IPS-NIHi11 (cell line): ENCODE measurements at regions not wholly inside any gene's neighbourhood (a gene's known extent, or its start where the extent isn't known, plus 50 kb on each side); places are given as distances from the start of the nearest gene placed in this dataset.
A peak's percentile ranks its signal among the peaks of the same experiment; 100 is the strongest.

Source experiments
- DNase-seq: peaks from one replicate; pipeline ENCODE4 v3.0.0; 2012; ENCODE audit warnings: mixed read lengths, low spot score

DNA sequence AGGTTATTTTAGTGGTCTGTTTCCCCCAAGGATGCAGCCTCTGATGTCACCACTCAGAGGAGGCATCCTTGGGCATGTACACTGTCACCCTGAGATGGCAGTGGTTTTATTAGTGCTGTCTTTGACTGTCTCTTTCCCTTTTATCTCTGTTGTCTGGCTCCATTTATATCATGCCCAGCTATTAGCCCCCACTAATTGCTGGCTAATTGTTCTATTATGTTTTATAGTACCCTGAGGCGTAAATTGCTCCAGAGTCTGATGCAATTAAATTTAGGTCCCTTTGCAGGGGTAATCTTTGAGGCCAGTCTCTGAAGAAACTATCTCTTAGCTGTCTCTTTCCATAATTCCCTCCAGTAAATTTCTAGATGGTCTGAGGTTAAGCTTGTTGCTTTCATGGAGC lies 301.0 kb upstream of the KLHL29 start:
- no peak for DNase-seq

DNA sequence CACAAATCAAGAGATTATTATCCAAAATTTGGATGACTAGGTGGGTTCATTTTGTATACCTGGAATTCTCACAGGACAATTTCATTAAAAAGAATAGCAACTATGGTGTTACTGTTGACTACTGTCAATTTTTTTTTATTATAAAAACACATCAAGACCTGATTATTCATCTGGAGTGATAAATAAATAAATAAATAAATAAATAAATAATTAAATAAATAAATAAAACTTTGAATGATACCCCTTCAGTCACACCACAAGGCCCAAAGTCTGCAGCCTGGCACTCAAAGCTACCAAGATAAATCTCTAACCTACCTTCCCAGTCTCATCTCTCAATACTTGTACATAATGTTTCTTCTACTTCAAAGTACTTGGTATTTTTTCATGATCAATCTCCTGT lies 294.0 kb upstream of the KLHL29 start:
- no peak for DNase-seq

DNA sequence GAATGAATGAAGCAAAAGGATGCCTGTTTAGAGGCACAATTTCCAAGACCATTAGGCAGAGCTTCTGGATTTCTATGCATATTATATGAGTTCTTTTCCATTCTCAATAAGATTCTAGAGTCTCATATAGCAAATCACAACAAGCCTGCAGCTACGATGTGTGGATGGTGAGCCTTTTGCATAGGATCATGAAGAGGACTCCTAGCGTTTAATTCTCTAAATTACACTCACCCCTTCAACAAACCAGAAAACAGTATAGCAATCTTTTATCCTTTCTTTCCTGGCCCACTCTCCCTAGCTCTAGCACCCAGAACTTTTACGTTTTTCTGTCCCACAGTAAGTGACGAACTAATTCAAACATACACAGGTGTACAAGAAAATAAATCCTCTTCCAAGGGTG lies 293.1 kb upstream of the KLHL29 start:
- DNase-seq, result no peak

GRCh38 chr2:23092831-23093230 lies 292.1 kb upstream of the KLHL29 start:
- DNase-seq, result peak; percentile 74

DNA sequence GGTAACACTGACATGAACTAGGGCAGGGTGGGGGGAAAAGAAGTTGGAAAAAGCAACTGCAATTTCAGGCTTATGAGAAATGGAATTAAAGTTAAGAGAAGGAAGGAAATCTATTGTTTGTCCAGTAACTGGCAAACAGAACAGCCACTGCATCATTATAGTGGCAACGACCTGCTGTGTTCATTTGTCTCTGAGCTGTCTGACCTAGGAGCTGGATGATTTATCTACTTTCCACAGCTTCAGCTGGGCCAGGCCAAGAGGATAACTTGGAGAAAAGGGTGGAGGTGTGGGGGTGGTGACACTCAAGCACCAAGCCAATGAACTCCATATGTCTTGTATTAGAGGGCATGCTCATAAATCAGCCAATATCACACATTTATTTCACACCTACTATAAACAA lies 291.5 kb upstream of the KLHL29 start:
- DNase-seq, result no peak

- no peak for DNase-seq
Observed at GRCh38 chr2:23096906-23097602, 287.9 kb upstream of the KLHL29 start.

DNA sequence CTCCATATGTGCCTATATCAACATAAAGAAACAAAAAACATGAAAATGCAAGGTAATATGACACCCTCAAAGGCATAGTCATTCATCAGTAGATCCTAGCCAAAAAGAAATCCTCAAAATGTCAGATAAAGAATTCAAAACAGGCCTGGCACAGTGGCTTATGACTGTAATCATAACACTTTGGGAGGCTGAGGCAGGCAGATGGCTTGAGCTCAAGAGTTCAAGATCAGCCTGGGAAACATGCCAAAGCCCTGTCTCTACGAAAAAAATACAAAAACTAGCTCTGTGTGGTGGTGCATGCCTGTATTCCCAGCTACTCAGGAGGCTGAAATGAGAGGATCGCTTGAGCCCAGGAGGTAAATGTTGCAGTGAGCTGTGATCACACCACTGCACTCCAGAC lies 284.6 kb upstream of the KLHL29 start:
- DNase-seq, result no peak

- no peak for DNase-seq
Observed at GRCh38 chr2:23106242-23106785, 278.7 kb upstream of the KLHL29 start.

- no peak for DNase-seq
Observed at GRCh38 chr2:23107327-23107941, 277.5 kb upstream of the KLHL29 start.

DNA sequence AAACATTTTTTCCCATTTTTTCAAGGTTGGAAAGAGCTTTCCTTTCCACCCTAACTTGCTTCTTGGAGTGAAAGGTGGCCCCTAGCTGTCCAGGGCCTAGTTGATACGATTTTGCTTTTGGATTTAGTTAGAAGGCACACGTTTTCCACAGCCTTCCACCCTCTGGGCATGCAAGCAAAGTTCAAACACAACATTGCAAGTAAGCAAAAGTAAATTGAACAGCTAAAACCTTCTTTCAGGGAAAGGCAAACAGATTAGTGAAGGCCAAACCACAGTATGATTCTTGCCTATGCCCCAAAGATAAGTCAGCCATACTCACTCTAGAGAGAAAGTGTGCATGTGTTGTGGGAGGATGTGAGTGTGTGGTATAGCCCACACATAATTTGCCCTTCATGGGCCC lies 273.7 kb upstream of the KLHL29 start:
- no peak for DNase-seq

- no peak for DNase-seq
Observed at GRCh38 chr2:23112517-23112916, 272.5 kb upstream of the KLHL29 start.

GRCh38 chr2:23114299-23114698 lies 270.7 kb upstream of the KLHL29 start:
- no peak for DNase-seq

GRCh38 chr2:23118313-23118712 lies 266.7 kb upstream of the KLHL29 start:
- DNase-seq, result no peak

DNA sequence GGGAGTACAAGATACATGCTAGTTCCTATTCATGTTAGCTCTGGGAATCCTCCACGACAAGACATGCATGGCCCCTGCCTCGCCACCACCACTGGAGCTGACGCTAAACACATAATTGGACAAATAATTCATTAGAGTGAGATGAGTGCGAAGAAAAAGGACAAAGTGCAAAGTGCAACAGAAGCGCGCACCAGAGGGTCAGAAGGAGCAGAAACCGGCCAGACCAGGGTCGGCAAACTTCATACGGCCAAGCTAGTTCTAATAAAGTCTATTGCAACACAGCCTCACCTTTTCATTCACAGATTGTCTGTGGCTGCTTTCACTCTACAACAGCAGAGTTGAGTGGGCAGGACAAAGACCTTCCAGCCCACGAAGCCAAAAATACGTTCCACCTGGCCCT lies 266.1 kb upstream of the KLHL29 start:
- no peak for DNase-seq

GRCh38 chr2:23120161-23120560 lies 264.8 kb upstream of the KLHL29 start:
- DNase-seq, result no peak

DNA sequence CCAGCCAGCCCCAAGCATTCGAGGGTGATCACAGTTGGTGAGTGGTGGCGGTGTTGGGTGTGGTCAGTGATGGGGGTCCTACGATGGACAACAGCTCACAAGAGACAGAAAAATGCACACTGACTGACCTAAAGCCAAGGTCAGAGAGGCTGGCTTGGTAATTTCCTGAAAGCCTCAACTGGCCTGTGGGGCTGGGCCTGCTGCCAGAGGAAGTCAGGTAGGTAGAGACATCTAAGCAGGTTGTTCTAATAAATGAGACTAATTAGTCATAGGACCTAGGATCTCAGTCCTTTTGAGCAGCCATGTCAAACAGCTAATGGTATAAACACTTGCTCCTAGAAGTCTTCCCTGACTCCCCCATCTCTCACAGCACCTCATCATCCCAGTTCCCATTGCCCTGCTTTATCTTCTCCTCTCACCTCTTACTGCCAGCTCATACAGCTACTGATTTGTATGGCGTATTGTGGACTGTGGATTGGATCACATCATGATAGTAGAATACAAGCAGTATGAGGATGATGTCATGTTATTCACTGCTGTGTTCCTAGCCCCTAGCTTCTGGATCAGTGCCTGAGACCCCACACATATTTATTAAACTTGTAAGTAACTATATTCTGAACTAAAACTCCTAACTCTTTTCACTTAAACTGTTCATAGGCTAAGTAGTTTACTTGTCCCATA lies 262.9 kb upstream of the KLHL29 start:
- no peak for DNase-seq

- DNase-seq, result no peak
Observed at GRCh38 chr2:23122681-23123215, 262.2 kb upstream of the KLHL29 start.

DNA sequence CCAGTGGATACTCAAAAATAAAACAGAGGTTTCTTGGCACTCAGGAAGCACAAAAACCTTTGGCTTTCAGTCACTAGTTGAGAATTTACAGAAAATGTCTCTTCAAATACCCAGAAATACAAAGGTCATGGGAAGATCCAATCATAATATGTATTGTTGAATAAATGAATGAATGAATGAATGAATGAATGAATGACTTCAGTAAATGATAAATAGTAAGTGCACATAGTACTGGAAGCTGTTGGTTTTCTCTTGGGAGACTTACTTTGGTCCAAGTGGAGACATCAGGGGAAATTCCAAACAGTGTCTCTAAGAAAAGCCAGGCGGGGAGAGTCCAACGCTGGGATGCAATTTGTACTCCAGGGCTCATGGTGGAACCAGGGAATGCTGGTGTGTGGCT lies 261.3 kb upstream of the KLHL29 start:
- no peak for DNase-seq

GRCh38 chr2:23124214-23124750 lies 260.7 kb upstream of the KLHL29 start:
- DNase-seq, result no peak

DNA sequence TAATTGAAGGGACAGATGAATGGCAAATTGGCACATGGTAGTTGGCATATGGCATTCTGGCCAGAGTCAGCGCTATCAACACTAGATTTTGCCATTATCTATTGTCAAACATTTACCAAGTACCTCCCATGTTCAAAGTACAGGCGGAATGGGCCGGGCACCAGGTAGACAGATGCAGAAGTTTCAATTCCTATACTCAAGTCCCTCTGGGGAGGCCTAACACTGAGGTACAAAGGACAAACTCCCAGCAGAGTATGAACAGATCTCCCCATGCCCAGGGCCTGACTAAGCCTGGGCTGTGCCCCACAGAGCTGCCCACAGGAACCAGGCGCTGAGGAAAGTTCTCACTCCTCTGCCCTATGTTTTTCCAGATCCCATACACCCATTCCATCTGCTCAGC lies 257.5 kb upstream of the KLHL29 start:
- no peak for DNase-seq

GRCh38 chr2:23128684-23129292 lies 256.2 kb upstream of the KLHL29 start:
- DNase-seq, result no peak

- no peak for DNase-seq
Observed at GRCh38 chr2:23131066-23131575, 253.9 kb upstream of the KLHL29 start.
